HG02642 (cell line): ENCODE measurements at regions not wholly inside any gene's neighbourhood (a gene's known extent, or its start where the extent isn't known, plus 50 kb on each side); places are given as distances from the start of the nearest gene placed in this dataset.

Source experiments
- ATAC-seq: cut with Tn5 transposase; IDR thresholded peaks from one replicate; pipeline ENCODE4 v1.9.1; 2021; ENCODE audit warnings: mild to moderate bottlenecking; ENCODE audit not compliant: unreplicated experiment, poor library complexity

DNA sequence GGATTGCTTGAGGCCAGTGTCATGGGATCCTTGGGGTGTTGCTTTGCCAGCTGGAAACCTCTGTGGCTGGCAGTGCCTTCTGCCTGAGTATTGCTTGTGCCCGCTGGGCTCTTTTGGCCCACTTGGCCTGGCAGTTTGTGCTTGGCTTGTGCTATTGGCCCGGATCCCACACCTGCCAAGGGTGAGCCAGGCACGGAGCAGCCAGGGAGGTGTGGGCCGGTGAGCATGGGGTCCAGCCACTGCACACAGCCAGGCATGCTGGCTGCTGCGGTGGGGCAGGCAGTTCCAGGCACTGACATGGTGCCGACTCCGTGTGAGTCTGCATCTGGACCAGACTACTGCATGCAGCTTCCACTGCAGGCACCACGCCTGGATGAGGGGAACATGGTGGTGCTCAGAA is 62.5 kb upstream of the SYNCRIP start:
- ATAC-seq, result no peak

DNA sequence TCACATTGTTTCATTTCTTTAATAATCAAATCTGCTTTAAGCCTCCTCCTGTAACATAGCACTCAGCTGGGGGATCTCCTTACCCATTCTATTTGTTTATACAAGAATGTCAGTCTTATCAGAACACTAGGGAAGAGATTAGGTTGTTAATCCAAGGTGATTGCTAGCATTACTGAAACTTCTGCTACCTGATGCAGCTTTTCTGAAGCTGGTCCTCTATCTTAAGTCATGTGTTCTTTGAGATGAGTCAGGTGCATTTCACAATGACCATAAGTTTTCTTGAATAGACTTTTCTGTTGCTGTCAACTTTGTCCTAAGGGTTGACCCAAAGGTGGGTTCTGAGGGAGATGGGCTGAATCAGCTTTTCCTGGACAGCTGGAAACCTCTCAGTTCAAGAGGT is 60.7 kb upstream of the SYNCRIP start:
- no peak for ATAC-seq
